Suprapubic skin (tissue), 3 donors: ENCODE measurements at regions not wholly inside any gene's neighbourhood (a gene's known extent, or its start where the extent isn't known, plus 50 kb on each side); places are given as distances from the start of the nearest gene placed in this dataset.

Experiments used
- CTCF ChIP-seq, 2 donors: fragments of 200-600 bp in 1 of 2; fragments of 450-650 bp in 1 of 2; sonication (generic) in 1 of 2; IDR thresholded peaks; one replicate each; pipeline ENCODE4 v1.5.1; 2016 to 2019; ENCODE audit warnings: antibody characterized with exemption in 2 of 2, mild to moderate bottlenecking in 1 of 2, moderate library complexity in 1 of 2
- POLR2AphosphoS5 ChIP-seq, 3 donors: sonication (generic); formaldehyde crosslinking; IDR thresholded peaks; one replicate each; pipeline ENCODE4 v1.6.1; 2017; ENCODE audit warnings: antibody characterized with exemption in 3 of 3

- TF ChIP-seq CTCF (IDR thresholded peaks at IDR 0.05): no peak
- TF ChIP-seq POLR2AphosphoS5 (IDR thresholded peaks at IDR 0.05): no peak
Observed at GRCh38 chr4:45539142-45539814, 584.6 kb downstream of the GABRG1 start.
